HG02852 (cell line): ENCODE measurements at regions not wholly inside any gene's neighbourhood (a gene's known extent, or its start where the extent isn't known, plus 50 kb on each side); places are given as distances from the start of the nearest gene placed in this dataset.
"Not testable (repeated sequence)": the region's sequence is repeated elsewhere in the genome, so short reads cannot be mapped to it uniquely, and the experiment has no call there.

Experiments used
- ATAC-seq: cut with Tn5 transposase; IDR thresholded peaks from one replicate; pipeline ENCODE4 v1.9.1; 2021; ENCODE audit warnings: mild to moderate bottlenecking, moderate library complexity; ENCODE audit not compliant: unreplicated experiment

DNA sequence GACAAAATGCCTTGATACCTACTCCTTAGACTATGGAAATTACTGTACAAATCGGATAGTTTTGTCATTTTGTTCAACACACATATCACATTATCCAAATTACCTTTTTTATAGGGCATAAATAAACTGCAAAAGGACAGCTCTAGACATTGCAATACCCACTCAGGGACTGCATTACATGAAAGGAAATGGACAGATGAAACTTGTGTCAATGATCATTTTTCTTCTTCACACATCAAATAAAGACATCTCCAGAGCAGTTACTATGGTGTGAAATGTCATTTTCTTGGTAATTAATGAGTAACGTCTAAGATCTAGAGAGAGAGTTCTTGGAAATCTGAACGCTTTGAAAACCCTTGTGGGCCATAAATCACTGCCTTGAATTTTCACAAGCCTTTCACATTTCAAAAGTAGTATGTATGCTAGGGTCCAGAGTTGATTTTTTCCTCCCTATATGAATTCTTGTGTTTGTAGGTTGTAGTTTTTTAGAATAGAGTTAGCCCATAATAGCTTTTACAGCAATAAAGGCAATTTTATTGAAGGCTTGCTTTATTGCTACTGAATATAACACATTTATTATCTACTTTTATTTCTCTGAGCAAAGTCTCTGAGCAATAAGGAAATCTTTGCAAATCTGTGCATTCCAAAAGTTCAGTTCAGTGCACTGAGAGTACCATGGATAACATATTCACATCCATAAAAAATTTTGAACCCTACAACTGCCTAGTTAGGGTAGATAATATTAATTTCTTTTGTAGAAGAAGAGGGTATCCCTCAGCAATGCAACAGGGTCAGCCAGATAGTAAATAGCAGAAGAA, 358.0 kb upstream of the PCSK5 start:
- no peak for ATAC-seq

DNA sequence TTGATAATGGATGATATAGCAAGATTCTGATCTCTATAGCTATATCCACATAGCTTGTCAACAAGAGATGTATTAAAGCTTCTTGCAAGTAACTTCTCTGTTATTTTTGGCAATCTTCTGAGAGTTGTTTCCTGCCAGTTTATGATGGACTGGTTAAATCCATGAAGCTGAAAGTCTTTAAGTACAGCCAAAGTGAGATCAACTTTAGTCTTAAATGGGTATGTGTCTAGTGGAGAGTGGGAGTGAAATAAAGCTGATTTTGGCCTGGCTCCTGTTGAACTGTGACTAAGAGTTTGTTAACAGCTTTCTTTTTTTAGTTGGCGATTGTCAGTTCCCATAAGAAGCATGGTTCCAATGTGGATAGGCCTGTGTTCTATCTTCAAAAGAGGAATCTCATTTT, 350.9 kb upstream of the PCSK5 start:
- no peak for ATAC-seq

DNA sequence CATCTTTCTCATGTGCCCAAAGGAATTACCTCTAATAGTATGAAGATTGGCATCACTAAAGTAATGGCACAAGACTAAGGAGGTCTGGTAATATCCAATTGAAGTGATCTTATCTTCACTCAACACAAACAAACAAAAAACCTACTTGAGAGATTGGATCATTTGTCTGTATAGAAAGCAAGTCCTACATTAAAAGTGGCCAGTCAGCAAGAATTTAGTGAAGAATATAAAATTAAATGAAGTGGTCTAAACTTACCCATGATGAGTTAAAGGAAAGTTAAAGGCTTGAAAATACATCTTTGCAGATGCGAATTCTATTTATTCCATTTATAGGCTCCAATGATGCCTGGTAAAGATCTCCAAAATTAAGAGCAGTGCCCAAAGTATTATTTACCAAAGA, 350.3 kb upstream of the PCSK5 start:
- no peak for ATAC-seq

DNA sequence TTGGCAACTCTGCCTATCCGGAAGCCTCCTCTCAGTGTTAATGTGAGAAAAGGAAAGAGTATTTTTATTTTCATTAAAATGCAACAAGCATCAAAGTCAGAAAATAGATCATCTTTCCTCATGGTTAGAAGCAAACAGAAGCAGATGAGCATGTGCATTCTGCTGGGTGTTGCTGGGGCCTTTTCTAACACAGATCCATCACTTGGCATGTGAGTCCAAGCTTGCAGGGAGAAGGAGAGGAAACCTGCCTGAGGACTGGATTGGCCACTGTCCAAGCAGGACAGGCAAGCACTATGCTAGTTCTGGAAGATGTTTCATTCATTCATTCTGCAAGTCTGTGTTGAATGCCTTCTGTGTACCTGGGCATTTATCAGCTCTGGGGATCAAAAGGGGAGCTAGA, 348.7 kb upstream of the PCSK5 start:
- no peak for ATAC-seq

DNA sequence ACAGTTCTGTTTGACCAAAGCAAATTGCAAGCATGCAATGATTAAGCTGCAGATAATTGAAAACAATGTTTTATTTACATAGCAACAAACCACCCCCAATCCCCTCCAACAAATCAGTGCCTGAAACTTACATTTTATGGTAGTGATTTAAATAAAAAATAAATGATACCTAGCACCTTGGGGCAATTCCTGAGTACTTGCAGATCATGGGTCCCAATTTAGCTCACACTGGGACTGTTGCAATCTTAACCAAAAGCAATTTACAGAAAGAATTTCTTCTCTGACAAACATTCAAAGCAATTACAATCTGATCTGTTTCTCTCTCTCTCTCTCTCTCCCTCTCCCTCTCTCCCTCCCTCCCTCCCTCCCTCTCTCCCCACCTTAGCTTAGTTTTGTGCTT, 345.7 kb upstream of the PCSK5 start:
- ATAC-seq = no peak

DNA sequence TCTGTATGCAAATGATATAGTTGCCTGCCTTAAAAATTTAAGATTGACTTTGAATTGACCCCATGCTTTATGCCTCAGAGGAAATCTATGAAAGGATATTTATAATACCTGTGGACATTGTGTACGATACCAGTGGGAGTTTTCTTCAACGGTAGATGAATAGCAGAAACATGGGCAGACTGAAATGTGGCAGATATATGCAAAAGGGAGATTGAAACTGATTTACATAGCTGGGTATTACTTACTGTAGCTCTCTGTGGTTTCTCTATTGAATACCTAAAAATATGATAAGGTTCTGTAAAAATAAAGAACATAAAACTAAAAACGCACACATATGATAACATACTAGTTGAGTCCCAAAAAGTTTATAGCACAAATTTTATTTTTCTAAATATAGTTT, 345.2 kb upstream of the PCSK5 start:
- ATAC-seq = no peak

DNA sequence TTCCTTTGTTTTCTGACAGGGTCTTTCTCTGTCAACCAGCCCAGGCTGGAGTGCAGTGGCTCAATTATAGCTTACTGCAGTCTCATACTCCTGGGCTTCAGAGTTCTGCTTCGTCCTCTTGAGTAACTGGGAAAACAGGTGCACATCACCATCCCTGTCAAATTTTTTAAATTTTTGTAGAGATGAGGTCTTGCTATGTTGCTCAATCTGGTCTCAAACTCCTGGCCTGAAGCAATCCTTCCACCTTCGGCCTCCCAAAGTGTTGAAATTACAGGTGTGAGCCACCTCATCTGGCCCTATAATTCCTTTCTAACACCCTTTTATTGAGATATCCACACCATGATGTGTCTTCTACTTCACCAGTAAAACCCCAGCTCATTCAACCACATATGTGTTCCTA, 341.6 kb upstream of the PCSK5 start:
- ATAC-seq = no peak

DNA sequence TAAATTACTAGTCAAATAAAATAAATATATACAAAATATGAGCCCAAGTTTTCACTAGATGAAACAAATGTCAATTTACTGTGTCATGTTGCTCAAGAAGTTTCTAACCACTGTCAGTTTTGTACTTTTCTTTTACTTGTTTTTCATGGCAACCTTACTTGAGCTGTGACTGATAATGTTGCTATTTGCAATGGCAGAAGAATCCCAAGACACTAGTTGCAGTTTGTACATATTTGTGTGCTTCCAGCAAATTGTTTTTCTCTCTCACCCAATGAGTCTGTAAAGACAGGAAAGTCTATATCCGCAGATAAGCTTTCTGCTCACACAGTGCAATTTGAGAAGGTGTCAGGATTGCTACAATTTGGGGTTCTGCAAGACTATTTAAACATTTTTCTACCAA, 338.6 kb upstream of the PCSK5 start:
- no peak for ATAC-seq

DNA sequence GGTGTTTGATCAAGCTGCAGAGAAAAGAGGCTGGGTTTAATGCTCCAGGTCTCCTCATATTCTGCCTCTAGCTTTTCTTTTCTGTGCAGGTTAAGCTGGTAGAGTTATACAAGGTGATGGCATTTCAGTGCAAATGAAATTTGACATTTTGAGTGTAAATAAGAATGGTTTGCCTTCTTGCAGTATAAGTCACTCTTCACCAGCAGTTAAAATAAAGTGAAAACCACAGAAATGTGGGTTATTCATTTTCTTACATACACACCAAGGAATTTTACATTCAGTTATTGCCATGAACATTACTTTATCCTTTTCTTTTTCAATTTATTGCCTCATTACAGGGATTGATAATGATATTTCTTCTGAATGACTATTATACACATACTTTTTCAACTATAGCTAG, 337.5 kb upstream of the PCSK5 start:
- no peak for ATAC-seq

DNA sequence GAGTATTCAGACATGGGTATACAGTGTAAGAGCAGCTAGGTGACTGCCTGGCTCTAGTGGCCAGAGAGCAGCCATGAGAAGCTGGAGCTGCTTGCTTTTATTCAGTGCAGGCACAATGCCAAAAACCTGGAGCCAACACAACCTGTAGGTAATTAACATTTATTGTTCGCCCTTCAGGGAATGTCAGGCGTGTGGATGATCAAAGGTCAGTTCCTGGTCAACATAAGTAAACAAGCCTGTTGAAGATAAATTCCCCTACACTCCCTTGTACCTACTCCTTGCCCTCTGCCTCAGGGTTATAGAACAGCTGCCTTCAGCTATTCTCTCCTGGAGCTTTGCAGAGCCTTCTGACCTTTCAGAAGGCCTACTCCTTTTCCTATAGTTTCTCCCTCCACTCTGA, 323.7 kb upstream of the PCSK5 start:
- not testable (repeated sequence) for ATAC-seq

DNA sequence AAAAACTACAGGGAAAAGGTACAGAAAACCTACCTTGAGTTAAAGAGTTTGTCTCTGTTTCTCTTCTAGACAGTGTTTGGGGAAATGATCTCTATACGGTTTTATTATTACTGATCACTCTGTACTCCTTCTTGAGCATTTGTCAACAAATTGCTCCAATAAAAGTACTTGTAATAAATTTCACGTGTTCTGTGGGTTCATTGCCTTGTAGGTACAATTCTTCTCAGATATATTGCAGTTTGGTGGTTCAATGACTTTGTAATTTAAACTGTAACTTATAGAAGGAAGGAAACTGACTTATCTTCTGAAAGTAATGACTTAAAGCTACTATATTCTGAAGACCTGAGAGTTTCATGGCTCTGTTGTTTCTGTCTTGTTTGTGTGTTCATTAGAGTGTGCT, 319.9 kb upstream of the PCSK5 start:
- ATAC-seq = no peak

DNA sequence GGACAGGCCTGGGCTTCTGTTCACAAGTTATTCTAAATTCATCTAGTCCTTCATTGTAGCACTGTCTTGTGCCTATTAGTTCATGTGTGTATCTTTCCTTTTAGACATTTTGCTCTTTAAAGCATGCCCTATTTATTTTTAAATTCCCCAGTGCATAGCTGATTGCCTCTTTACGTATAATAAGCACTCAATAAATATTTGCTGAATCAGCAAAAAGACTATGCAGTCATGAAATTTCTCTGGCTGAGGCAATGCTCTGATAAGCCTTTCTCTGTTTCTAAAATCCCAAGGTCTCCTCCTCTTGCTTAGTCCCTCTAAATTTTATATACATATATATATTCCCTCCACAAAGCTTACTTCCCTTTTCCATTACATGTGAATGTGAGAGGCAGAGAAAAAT, 315.9 kb upstream of the PCSK5 start:
- ATAC-seq = no peak

DNA sequence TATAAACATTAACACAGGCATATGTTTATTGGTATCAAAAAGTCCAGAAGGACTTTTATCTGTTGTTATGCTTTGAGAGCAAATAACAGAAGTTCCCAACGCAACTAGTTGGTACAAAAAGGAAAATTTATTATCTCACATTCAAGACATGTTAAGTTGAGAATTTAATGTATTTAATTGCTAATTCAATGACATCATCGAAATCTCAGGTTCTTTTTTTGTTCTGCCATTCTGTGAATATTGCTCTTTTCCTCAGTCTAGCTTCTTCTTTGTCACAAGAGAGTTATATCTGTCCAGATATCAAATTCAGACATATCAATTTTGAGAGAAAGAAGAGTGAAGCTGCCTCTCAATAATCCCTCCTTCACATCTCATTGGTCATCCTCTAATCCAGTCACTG, 307.6 kb upstream of the PCSK5 start:
- no peak for ATAC-seq

DNA sequence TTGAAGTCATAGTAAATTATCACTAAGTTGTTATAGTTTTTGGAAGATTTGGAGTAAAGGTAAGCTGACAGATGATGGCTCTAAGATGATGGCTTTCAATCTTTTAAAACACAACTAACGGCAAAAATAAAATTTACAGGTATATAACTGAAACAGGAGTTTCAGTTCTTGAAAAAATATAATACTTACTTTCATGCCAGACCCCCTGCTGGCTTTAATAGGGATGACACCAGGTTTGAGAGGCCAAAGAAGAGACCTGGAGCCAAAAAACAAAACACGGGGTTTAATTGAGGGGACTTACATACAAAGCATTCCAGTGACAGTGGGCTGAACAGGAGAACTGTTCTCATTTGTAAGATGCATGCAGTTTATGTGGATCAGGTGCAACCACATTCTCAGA, 301.7 kb upstream of the PCSK5 start:
- ATAC-seq = peak; percentile 55

DNA sequence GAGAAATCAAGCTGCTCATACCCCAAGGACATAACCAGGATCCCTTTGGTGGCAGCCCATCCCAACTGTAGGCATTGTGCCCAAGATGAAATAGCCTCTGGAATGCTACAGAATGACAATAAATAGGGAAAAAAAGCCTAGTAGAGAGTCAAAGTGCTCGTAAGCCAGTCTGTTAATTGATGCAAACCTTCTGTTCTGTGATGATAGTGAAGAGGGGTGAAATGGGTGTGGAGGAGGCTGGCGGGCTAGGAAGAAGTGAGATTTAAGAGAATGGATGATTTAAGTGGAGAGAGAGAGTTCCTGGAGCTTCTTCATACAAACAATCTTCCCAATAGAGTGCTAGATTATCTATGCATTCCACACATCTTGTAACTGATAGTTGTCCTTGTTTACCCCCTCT, 301.0 kb upstream of the PCSK5 start:
- no peak for ATAC-seq

DNA sequence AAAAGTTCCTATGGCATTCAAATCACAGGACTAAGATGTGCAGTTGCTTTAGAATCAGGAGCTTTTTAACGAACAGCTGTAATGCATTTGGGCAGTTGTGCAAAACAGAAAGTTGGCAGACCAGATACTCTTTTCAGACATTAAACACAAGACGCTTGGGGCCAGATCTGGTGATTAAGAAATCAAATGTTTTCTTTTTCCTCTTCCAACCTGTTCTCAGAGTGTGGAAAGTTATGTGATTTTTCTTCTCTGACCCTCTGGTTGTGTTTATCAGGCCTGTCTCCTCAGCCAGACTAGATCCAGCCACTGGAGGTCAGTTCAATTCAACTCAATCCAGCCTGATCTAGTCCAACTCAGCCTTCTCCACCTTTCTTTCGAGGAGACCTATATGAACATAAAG, 298.5 kb upstream of the PCSK5 start:
- ATAC-seq = no peak

DNA sequence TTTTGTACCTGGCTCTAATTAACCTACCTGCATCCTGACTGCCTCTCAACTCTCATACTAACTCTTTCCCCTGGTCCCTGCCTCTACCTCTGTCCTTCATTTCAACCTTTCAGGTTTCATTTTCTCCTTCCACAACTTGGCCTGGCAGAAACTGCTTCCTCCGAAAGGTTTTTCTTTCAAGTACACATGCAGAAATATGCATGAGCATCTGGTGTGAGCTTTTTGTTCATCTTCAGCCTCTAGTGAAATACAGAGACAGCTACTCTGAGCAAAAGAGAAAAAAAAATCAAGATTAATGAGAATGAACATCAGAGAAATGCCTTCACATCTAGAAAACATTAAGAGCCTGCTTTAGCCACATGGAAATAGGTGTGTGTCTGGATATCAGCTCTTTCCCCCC, 297.9 kb upstream of the PCSK5 start:
- ATAC-seq = no peak

DNA sequence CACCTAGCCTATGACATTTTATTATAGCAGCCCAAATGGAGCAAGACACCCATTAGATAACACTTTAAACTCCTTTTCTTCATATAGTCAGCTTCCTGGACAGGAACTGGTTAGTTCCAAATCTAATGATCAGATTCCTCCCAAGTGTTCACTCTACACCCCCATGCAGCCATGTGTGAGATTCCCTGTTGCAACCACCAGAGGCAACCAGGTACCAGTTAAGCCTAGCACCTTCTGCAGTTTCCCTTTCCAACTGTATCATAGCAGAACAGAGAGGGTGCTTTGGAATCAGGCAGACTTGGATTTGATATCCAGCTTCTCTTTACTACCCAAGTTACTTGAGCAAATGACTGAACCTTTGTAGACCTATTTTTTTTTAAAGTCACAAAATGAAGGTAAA, 296.6 kb upstream of the PCSK5 start:
- no peak for ATAC-seq

DNA sequence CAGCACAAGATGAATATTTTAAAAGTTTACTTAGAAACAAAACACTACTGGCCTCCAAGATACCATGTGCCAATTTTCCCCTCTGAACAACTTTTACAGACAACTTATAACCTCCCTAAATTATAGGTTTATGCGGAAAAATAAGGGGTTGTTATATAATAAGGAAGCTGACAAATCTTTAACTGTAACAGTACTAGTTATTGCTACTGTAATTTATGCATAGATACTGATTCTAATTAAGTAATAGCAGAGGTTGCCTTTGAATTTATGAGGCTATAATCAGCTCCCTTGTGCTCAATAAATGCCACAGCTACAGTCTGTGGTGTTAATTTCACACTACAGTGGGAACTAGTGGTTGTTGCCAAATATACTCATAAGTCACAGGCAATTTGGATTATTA, 291.3 kb upstream of the PCSK5 start:
- no peak for ATAC-seq

DNA sequence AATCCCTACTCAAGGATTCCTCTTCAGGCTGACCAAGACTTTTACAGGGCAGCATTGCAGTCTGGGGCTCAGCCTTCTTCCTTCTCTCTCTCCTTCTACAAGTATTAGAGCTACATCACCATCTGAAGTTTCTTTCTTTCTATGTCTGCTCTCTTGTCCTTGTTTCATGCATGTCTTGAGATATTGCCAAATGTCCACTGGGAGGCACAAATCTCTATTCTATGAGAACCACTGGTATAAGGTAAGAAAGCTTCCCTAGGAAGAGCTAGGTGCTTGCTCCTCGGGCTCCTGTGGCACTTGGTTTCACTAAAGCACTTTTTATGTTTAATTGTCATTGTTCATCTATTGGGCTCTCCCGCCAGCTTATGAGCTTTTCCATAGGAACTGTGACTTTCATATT, 289.2 kb upstream of the PCSK5 start:
- no peak for ATAC-seq

DNA sequence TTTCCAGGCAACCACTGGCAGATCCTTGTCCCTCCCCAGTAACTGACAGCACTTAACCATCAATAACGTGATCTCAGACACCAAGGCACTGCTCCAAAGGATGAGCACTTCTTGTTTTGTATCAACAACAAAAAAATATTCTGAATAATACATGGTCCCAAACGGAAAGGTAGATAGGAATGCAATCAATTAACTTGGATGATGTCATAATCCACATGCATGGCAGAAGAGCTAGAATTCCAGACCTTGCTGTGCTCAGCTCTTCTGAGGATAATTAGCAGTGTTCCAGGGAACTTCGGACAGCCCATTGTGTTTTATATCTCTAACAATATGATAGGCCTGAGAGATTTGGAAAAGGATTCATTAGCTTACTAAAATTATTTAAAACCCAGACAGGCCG, 288.4 kb upstream of the PCSK5 start:
- no peak for ATAC-seq

DNA sequence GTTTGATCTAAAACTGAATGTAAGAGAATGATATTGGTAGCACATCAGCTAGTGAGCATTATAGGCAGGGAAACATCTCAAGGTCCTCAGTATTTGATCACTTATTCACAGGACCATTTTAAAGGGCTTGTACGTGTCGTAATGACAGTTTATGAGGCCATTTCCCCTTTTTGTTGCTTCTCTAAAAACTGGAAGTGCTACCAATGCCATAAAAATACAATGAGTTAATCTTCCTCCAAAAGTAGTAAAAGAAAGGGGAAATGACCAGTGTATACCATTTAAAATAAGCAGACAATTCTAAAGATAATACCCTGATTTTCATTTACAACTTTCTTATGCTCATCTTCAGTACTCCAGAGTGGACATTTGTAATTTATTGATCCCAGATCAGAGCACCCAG, 285.8 kb upstream of the PCSK5 start:
- no peak for ATAC-seq

DNA sequence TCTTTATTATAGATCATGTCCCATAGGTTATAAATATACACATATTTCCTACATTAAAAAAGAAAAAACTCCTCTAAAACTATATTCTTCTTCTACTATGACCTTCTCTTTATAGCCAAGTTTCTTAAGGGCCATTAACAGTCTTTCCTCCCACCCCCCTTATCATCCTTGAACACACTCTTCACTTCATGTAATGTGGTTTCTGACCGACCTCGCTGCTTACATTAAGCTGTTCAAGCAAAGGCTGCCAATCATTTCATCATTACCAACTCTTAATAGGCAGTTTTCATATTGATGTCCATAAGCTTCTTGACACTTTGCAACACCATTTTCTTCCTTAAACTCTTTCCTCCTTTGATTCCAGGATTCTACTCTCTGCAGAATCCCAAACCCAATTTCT, 283.0 kb upstream of the PCSK5 start:
- ATAC-seq = no peak
